TTC549 (cell line): ENCODE measurements at regions not wholly inside any gene's neighbourhood (a gene's known extent, or its start where the extent isn't known, plus 50 kb on each side); places are given as distances from the start of the nearest gene placed in this dataset.

Experiments used
- FAIRE-seq: peaks from 2 replicates; lab custom pipeline; 2012; peaks lifted over from hg19 to GRCh38; lab: Jason Lieb, UNC

DNA sequence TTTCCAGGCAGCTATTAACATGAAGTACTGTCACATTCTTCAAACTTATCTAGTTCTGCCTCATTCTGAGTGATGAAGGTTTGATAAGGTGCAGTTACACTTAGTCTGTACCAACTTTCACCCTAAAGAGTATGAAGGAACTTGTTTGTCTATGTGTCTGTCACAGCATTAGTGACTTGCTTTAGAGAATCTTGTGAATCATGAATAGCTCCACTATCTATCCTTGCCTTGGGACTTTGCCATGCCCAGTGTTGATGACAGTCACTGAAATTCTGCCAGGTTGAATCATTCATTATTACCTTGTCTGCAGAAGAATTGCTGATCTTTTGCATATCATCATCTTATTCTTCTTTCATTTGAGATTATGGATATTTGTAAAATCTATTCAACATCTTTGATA, 50.9 kb upstream of the A1CF start:
- FAIRE-seq: no peak

- peak; percentile 73 for FAIRE-seq
Measured at GRCh38 chr10:50937230-50937907, 51.9 kb upstream of the A1CF start.

- no peak for FAIRE-seq
Measured at GRCh38 chr10:50941629-50942028, 56.2 kb upstream of the A1CF start.

- no peak for FAIRE-seq
Measured at GRCh38 chr10:50946991-50947781, 61.8 kb upstream of the A1CF start.

DNA sequence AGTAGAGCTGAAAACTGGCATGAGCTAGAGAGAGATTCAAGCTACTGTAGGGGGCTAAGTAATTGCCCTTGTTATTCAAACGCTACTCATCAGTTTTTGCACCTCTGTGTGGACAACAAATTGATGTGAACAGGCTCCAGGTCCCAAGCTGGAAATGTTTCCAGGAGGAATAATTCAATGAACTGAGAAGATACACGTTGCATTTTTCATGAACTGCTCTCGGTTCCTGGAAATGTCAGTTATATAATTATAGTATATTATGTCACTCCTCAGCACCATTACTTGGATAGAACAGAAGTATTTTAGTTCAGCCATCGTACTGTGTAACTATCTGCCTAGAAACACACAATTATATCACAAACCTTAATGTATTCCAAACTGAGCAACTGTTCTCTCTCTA, 65.9 kb upstream of the A1CF start:
- no peak for FAIRE-seq

DNA sequence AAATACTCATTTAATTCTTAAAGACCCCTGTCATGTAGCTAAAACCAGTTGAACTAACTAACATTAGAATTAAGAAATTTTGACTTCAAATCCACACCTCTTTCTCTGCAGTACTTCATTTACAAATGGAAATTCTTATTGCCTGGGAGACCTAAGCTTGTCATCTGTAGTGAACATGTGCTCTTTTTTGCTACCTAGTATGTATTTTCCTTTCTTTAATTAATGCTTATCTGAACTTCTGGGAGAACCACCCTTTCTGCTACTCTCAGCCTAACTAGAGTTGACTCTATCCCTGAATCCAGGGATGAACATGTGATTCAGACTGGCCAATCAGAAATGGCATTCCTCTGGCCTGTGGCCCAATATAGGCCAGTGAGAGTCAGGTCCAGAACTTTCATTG, 75.9 kb upstream of the A1CF start:
- no peak for FAIRE-seq

DNA sequence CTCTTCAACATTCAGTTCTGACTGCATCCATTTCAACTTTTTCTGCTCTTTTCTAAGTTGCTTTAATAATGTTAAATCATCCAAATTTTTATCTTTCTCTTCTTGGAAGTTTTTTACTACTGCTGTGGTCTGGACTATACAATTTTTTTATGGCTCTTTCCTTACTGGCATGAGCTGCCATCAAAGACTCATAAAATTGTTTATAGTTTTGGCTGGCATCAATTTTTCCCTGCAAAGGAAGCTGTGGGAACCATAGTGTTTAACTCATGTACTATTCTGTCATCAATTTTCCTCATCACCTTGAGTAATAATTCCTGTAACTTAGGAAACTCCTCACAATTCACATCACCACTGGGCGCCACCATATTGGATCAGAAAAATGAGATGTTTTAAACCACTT, 77.6 kb upstream of the A1CF start:
- FAIRE-seq: no peak

- no peak for FAIRE-seq
Measured at GRCh38 chr10:50968386-50969091, 83.1 kb upstream of the A1CF start.

DNA sequence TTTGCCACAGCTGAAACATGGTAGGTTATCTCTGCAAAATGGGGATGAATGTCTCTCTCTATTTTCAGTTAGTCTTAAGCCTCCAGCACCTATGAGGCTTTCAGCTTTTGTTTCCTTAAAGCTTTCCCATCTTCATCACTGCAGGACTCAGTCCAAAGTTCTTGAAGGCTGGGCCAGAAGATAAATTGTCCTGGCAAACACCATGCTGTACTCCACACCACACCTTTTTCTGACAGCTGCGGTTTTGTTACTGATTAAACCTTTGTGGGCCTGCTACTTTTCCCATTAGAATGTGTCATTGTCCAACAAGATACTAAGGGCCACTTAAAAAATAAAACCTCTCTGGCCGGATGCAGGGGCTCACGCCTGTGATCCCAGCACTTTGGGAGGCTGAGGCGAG, 87.2 kb upstream of the A1CF start:
- FAIRE-seq: no peak

DNA sequence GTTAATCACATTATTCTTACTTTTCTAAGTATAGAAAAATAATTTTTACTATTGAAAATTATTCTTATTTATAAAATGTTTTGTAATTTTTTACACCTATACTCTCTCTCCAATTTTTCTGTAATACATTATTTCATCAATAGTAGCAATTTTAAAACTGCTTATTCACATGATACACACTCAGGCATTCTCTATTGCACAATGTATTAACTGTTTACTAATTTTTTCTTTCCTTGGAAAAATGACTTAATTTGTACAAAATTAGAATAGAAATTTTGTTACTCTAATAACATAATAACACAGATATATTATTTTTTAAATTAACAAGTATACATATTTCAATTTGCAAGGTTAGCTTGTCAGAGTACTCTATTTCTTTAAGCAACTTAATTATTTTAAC, 92.9 kb upstream of the PRKG1 start:
- no peak for FAIRE-seq

- no peak for FAIRE-seq
Measured at GRCh38 chr10:50981904-50982303, 92.4 kb upstream of the PRKG1 start.

GRCh38 chr10:50982989-50983388, 91.3 kb upstream of the PRKG1 start:
- FAIRE-seq: no peak

- FAIRE-seq: no peak
Measured at GRCh38 chr10:50987934-50988333, 86.4 kb upstream of the PRKG1 start.

DNA sequence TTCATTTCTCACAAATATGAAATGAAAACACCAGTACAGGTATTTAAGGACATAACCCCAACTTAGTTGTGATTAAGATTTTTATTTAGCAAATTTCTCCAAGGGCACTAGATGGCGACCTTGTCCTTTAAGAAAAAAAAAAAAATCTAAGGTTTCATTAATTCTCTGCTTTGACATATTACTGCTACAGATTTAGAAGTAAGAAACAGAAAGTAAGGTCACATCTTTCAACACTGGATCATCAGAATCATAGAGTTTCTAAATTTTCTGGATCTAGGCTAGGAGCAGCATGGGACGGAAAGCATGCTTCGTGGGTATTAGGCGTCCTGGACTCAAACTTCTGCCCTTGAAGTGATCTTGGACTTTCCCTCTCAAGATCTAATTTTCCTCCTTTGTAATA, 85.5 kb upstream of the PRKG1 start:
- no peak for FAIRE-seq

- no peak for FAIRE-seq
Measured at GRCh38 chr10:50990568-50991455, 83.5 kb upstream of the PRKG1 start.

DNA sequence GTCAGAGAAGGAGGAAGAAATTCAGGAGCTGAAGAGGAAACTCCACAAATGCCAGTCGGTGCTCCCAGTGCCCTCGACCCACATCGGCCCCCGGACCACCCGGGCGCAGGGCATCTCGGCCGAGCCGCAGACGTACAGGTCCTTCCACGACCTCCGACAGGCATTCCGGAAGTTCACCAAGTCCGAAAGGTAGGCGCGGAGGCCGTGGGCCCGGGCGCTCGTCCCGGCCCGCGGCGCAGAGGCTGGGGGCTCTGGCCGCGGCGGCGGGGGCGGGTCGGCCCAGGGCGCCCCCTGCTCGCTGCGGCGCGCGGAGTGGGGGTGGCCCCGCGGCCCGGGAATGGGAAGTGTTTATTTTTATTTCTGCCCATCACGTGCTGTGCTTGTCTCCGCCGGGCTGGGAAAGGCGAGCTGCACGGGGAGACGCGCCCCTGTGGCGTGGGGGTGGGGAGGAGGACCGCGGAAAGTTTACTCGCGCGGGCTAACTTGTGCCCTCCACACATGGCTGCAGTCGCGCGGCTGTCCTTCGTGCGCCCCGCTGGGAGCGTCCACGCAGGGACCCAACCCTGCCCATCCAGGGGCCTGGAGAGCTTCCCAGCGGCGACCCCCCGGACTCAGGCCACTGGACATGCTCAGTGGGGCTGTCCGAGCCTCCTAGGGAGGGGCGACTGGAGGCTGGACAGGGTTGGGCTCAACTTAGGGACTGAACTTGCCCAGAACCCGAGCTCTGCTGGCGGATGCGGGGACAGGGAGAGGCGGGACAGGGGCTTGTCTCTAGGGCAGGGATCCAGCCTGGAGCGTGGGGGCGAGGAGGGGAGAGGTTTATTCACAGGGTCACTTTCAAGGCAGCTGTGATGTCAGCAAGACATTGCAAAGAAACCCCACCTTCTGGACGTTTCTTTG, 82.6 kb upstream of the PRKG1 start:
- FAIRE-seq: no peak

DNA sequence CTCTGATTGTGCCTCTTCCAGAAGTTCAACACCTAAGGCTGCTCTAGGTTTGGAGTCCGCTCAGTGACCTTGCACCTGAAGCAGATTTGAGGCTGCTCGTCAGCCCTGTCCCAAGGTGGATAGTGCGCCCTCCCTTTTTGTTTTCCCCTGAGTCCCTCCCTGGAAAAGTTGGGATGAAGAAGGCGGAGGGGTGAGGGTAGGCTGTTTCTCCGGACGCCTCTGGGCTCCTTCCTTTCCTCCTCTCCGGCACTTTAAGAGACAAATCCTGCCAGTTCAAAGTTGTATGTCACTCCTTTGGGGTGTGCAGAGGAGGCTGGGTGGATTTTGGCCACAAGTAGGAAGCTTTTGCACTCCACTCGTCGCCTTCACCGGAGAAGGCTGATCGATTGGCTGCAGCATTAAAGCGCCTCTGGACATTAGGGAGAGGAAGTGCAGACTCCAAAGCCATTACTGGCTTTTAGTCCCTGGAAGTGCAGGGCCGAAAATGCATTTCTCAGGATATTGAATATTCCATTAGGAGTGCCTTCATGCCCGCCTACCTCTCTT, 81.9 kb upstream of the PRKG1 start:
- FAIRE-seq: no peak

GRCh38 chr10:50992972-50993766, 81.1 kb upstream of the PRKG1 start:
- FAIRE-seq: no peak

DNA sequence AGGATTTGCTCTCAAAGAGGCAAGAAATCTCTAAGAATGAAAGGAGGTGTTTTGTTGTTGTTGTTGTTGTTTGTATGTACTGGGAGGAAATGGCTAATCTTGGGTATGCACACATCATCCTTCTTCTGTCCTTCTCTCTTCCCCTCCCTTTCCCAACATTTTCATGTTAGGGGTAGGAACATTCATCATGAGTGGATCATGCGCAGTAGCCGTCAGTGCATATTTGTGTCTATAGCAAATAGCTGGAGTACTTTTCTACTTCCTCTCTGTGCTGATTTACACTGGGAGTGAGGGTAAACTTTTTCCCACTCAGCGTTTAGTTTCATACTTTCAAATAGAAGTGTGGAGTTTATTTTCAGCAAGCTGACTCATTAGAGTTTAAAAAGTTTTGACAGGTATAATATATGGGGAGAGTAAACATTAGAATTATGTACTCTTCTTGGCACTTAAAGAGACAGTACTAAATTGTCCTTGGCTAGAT, 80.5 kb upstream of the PRKG1 start:
- FAIRE-seq: no peak

DNA sequence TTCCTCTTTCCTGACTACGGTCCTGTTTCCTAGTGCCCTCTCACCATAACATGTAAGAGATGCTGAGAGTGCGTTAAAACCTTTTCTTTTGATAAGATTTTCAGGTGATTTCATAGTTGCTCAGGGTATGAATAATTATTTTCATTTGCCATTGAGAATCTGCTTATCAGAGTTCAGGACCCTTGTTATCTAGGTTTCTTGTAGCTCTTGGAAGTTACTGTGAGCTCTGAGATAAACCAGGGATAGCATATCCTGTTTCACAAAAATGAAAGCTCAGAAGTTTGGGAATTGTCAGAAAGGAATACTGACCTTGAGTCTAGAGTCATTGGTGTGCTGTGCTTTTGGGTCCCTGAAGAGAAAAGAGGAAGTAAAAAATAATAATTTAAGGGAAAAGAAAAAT, 76.8 kb upstream of the PRKG1 start:
- no peak for FAIRE-seq
